Activated CD4-positive, alpha-beta T cell treated with anti-CD3 and anti-CD28 coated beads, Interleukin-10, Interleukin-2, amounts not matched to agents 100 ng/mL and 50 ng/mL, durations not matched to agents 16 hours and 8 hours (primary cell): ENCODE measurements at regions not wholly inside any gene's neighbourhood (a gene's known extent, or its start where the extent isn't known, plus 50 kb on each side); places are given as distances from the start of the nearest gene placed in this dataset.
"Not testable (repeated sequence)": the region's sequence is repeated elsewhere in the genome, so short reads cannot be mapped to it uniquely, and the experiment has no call there.

Experiments
- DNase-seq: peaks from one replicate; pipeline ENCODE4 v3.0.0-alpha.2; 2020

DNA sequence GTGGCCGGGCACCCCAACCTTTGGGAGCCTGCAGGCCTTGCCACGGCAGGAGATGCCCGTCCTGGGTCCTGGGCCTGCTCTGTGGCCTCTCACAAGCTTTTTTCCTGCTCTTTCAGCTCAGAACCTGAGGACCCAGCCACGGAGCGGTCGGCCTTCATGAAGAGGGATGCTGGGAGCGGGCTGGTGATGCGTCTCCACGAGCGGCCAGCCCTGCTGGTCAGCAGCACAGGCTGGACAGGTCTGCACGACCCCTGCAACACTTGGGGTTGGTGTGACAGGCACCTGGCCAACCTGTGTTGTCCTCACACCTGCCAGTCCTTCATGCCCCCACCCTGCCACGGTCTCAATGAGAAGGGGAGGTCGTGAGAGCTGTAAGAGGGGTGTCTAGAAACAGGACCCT is 170.0 kb downstream of the ADRA2C start:
- DNase-seq: no peak

DNA sequence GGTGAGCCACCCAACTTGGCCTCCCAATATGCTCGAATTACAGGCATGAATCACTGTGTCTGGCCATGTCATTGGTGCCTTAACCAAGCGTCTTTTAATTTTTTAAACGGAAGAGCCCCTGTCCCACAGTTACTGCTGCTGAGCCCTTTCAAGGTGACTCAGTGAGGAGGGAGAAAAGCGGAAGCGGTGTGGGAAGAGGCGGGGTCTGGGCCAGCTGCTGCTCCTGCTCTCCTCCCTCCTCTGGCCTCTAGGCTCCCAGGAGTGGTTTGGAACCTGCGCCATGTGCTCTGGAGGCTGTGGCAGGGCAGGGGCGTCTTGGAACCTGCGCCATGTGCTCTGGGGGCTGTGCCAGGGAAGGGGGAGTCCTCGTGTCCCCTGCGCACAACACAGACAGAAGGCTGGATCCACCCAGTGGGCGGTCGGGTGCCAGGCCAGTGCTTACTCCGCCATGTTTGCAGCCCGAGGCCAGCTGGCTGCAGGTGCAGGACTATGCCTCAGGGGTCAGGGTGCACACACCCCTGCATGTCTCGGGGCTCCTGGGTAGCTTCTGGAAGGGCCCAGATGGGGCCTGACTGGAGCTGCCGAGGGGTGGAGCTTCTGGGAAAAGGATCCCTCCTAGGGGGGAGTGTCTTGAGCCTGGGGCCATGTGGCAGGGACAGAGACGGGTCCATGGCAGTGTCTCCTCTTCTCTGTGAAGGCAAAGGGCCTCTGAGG is 171.8 kb downstream of the ADRA2C start:
- DNase-seq: peak; percentile 40

DNA sequence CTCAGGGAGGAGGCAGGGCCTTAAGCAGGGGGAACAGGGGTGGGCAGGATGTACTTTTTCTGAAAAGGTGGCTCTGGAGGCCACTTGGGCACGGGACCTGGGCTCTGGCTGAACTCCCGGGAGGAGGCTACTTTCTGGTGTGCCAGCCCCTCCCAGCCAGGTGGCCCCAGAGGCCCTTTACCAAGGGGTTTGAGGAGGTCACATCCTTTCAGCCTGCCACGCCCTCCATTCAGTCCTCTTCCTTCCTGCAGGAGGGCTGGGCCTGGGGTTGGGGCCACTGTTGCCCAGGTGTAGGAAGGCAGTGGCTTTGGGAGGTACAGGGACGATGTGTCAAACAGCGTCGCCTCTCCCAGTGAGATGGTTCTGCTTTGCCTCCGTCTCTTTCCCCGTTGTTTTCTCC is 172.5 kb downstream of the ADRA2C start:
- not testable (repeated sequence) for DNase-seq

DNA sequence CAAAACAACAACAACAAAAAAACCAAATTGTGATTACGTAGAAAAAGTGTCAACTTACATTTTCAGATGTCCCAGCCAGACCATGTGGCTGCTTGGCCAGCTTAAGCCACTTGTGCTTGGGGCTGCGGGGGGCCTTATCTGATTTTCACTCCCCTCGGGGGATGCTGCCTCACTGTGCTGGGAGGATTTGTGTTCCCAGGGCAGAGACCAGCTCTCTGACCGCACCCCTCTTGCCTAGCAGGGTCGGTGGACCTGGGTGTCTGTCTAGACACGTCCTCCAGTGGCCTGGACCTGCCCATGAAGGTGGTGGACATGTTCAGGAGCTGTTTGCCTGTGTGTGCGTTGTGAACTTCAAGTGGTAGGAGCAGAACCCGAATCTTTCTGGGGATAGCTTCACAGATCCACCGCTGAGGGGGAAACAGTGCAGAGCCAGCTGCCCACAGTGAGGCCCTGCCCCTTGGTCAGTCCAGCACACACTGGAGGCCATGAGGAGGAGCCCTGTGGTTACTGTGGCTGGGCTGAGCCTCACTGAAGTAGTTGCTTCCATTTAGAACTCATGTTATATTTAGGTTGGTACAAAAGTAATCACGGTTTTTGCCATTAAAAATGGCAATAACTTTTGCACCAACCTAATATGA is 173.9 kb downstream of the ADRA2C start:
- DNase-seq: not testable (repeated sequence)

DNA sequence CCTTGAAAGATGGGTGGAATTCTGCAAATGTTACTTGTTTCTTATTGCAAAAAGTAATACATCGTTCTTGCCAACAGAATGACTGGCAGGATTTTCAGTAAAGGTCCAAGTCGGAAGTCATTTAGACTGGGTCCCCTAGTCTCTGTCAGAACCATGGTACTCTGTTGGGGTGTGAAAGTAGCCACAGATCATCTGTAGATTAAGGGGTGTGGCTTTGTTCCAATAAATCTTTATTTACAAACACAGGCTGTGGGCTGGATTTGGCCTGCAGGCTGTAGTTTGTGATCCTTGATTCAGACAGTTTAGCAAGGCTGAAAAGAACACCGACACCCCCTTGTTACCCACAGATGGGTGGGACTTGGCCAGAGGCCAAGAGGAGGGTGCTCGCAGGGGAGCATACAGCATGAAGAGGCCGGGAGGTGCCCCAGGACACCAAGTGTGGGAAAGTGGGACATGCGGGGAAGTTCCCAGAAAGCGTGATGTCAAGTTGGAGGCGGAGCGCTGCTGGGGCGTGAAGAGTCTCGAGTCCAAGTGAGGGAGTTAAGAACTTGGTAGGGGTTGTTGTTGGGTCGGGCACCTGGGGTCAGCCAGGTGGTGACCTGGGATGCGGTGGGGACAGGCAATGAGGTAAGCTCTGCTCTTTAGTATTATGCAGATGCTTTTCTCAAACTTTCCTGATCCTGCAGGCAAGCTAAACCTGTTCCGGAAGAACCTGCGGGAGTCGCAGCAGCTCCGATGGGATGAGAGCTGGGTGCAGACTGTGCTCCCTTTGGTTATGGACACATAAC is 175.7 kb downstream of the ADRA2C start:
- not testable (repeated sequence) for DNase-seq

DNA sequence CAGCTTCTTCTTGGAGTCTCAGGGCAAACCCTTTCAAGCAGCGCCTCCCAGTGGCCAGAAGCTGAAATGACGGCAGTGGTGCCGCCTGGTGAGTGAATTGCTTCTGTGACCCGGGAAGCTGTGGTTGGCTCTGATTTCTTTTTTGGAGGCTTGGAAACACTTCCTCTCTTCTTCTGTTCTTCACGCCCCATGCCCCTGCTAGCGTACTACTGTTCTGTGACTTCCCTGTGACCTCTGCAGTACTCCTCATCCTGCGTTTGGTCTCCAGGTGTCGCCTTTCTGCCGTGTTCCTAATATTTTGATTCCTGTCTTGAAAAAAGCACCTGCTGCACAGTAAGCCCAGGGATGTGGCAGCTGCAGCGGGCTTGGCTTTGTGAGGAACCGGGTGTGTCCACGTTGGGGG is 176.4 kb downstream of the ADRA2C start:
- DNase-seq: peak; percentile 53

DNA sequence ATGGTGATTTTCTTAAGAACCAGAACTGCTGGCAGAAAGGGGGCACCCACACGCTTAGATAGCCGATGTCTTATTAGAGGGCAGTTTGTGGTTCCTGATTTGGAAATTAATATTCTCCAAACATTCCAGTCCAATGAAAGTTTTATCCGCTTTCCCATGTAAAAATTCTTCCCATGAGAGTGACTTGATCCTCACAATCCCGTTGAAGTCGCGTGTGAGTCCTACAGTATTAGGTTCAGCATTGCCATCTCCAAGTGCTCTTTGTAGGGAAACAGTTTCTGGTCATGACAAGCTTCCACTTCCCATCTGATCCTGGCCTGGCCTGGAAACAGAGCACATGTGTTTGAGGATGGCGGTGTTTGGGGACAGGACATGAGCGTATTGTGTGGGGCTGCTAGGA is 176.9 kb downstream of the ADRA2C start:
- not testable (repeated sequence) for DNase-seq

DNA sequence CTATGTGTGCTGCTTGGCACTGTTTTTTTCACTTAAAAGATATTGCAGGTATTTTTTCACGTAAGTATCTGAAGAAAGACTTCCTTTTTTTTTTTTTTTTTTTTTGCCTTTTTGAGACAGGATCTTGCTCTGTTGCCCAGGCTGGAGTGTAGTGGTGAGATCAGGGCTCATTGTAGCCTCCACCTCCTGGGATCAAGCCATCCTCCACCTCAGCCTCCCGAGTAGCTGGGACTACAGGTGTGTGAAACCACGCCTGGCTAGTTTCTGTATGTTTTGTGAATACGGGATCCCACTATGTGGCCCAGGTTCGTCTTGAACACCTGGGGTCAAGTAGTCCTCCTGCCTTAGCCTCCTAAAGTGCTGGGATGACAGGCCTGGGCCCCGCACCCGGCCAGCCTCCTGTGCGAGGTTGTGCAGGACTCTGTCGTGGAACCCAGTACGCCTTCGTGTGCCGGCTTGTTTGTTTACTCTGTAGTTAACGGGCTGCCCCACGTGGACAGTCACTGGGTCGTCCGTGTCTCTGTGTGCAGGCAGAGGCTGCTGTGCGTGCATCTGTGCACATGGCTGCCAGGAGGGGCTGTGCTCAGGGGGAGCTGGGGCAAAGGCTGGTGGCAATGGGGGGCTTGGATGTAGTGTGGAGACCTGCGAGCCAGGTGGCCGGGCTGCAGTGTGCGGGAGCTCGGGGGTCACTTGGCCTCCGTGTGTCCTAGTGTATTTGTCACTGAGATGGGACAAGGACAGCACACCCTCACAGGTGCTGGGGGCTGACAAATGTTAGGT is 179.5 kb downstream of the ADRA2C start:
- DNase-seq: no peak

DNA sequence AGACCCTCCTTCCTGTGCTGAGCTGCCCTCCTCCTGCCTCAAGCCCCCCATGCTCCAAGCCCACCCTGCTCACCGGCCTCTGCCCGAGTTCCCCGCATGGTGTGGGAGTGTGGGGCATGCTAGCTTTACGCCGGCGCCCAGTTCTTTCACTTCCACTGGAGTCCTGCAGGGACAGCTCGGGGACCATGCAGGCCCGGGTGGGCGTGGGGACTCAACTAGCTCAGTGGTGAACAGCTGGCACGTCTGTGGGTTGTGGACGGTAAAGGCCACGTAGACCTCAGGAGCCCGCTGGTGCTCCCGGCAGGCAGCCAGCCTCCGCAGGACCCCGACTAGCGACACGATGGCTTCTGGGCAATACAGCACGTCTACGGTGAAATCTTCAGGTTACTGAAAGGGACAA is 180.4 kb downstream of the ADRA2C start:
- not testable (repeated sequence) for DNase-seq

DNA sequence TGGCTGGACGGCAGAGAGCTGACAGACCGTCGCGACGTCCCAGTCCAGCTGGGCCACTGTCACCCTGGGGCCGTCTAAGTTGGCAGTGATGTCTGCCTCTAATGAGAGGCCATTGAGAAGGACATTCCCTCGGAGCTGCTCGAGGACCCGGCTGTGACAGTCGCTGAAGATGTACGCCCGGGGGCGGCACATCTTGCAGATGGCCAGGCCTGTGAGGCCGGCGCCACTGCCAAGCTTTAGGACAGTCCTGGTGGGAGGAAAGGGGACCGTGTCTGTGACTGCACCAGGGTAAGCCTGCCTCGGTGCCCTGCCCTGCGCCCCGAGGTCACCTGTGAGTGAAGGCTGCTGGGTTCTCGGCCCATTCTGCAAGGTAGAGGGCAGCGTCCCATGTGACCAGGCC is 181.6 kb downstream of the ADRA2C start:
- not testable (repeated sequence) for DNase-seq

DNA sequence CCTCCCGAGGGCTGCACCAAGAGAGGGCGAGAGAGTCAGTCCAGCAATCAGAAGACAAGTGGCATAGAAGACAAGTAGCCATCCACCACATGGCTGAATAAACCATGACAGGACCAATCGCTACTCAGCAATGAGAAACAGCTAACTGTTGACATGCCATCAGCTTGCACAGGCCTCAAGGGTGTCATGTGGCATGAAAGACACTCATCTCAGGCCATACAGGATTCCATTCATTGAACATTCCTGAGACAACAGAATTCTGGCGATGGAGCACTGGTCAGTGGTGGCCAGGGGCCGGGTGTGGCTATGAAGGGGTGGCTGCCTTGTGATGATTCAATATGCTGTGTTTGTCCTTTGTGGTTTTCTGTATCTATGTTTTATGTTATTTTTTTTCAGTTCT is 182.0 kb downstream of the ADRA2C start:
- DNase-seq: not testable (repeated sequence)

DNA sequence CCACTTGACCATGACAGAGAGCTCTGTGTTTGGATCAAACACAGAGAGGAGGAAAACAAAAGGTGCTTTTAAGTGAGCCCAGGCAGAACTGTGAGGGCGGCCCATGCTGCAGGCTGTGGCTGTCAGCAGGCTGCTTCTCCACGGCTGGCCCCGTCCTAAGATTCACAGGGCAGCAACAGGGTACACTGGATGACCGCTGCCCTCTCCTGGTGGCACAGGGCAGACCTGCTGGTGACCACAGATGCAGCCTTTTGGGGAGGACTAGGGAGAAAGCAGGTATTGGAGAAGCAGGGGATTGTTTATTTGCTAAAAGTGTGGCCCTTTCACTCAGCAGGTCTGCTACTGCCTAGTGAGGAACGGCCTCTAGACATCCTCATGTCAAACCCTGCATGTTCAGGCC is 183.7 kb downstream of the ADRA2C start:
- peak; percentile 31 for DNase-seq

DNA sequence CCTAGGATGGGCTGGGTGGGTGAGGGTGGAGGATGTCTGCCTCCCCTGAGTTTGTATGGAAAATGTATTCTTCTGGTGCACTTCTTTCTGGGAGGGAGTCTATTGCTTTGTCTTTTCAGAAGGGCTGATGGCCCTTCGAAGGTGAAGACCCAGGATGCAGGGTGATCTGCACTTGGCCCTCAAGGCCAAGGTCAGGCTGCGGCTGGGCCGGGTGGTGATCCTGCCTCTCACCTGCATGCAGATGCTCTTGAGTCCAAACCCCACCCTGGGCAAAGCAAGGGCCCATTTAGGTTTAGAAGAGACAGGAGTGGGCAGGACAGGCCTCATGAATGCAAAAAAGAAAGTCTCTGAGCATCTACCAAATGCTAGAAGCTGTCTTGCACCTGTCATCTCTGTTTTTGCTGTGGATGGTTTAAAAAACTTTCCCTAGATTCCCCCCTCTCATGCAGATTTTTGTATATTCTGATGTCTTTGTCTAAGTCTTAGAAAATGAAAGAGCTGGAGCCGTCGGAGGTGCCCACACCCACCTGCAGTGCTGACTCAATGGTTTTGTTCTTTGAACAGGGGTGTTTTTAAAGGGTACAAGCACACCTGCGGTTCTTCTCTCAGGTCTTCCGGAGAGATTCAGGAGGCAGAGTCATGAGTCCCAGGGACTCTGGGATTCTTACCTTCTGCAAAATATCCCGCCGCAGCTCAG is 186.4 kb downstream of the ADRA2C start:
- DNase-seq: not testable (repeated sequence)

DNA sequence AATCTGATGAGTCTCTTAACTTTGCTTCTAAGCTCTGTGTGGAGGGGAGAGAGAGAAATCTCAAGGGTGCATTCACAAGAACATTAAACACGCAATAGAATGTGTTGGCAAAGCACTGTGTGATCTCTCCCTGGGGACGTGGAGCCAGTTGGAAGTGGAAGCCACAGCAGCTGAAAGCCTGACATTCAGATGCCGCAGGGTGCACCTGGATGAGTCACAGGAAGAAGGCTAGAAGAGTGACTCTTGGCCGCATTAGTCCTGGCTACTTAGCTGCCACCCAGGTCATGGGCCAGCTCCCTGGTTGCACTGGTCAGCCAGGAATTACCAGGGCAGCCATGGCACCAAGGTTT is 186.9 kb downstream of the ADRA2C start:
- not testable (repeated sequence) for DNase-seq

DNA sequence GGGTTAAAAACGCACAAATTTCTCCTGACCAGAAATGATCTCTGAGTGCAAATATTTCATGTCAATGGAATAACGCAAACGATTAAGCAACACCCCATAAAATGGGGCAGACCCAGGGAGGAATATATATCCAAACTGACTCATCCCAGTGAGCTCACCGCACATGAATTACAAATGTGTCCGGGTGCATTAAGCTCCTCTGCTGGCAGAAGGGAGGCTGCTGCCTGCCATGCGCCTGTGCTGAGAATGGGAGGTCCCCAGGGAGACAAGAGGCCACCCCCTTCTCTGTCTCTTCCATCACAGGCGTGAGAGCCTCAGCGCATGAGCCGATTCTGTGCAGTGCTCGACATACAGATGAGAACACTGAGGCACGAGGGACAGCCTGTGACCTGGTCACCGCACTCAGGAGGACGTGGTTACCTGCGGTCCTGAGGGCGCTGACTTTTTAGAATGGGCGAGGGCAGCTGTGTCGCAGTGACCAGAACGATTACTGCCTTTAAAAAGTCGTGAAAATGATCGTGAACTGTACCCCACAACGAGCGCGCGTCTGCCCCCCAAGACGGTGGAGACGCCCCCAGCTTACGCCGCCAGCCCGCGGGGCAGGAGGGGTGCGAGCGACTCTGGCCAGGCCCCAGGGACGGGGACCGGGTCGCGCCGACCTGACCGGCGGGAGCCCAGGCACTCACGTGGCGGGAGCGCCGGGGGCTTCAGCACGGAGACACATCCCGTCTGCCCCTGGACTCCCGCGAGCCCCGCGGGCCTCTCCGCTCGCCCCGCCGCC is 188.5 kb downstream of the ADRA2C start:
- peak; percentile 76 for DNase-seq

DNA sequence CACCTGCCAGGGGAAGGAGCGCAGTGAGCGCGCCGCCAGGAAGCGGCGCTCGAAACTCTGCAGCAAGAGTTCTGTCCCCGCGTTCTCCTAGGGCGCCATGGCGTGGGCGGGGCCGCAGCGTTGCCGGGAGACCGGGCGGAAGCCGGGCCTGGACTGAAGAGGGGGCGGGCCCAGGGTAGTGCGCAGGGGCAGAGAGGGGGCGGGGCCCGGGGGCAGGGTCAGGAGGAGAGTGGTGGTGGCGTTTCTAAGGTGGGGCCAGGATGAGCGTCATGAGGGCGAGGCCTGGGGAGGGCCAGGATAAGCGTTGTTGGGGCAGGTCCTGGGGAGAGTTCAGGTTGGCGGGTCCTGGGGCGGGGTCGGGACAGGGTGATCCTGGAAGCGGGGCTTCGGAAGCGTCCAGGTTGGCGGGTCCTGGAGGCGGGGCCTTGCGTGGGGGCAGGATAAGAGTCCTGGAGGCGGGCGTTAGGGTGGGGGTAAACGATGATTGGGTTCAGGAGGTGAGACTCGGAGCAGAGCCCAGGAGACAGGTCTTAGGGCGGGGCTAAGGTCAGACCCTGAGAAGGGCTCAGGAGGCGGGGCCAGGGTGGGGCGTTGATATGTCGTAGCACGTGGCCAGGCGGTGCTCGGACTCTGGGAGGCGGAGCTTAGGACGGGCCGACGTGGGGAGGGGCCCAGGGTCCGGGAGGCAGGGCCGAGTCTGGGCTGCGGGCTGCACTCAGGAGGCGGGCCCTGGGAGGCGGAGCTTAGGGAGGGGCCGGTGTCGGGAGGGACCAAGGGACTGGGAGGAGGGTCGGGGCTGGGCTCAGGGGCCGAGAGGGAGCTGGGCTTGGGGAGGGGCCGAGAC is 189.4 kb downstream of the ADRA2C start:
- DNase-seq: peak; percentile 99

DNA sequence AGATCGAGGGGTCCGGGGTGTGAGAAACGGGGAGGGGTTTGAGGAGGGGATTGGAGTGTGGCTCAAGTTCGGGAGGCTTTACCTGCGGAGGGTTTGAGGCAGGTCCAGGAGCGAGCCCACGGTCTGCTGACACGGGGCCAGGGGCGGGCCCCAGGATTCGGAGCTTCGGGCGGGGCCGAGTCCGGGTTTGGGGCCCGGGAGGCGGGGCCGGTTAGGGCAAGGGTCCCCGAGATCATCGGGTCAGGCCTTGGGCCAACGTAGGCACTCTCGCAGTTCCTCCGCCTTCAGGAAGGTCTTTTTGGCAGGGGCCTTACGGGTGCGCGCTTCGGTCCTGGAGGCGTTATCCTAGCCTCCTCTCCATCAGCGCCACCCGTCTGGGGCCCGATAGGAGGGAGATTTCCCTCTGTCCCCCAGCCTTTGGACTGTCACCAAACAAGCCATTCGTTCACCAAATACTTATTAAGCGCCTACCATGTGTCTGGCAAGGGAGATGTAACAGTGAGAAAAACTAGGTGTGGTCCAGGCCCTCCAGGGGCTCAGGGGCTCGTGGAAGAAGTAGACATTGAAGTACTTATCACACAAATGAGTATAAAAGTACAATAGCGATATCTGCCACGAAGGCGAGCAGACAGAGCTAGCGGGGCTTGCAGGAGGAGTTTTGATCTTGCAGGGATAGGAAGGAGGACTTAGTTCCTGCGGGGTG is 190.1 kb downstream of the ADRA2C start:
- not testable (repeated sequence) for DNase-seq

DNA sequence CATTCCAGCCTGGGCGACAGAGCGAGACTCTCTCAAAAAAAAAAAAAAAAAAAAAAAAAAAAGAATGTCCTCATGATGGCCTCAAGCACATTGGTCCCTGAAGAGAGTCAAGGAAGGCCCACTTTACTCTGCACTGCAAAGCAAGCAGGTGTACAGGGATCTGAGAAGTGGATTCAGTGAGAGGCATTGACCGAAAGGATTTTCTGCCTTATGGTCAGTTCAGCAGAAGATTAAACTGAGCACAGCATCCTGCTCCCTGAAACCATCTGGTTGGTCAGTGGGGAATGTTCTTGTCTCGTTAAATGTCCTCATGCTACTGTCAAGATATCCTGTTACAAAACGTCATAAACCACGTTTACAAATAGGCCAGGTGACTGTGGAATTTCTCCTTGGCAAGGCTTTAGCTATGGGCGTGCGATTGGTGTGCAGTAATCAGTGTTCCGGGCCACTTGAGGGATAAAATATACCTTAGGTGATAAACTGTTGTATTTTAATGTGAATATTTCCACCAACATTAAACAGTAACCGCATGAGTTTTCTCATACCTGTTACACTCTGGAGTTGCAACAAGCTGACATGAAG is 195.0 kb downstream of the ADRA2C start:
- DNase-seq: not testable (repeated sequence)

DNA sequence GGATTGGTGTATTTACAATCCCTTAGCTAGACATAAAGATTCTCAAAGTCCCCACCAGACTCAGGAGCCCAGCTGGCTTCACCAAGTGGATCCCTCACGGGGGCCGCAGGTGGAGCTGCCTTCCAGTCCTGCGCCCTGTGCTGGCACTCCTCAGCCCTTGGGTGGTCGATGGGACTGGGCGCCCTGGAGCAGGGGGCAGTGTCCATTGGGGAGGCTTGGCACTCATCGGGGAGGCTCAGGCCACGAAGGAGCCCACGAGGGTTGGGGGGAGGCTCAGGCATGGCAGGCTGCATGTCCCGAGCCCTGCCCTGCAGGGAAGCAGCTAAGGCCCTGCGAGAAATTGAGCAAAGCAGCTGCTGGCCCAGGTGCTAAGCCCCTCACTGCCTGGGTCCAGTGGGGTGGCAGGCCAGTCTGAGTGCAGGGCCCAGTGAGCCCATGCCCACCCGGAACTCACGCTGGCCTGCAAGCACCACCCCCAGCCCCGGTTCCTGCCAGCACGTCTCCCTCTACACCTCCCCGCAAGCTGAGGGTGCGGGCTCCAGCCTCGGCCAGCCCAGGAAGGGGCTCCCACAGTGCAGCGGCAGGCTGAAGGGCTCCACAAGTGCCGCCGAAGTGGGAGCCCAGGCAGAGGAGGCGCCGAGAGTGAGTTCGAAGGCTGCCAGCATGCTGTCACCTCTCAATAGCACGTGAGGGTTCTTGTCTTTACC is 198.5 kb downstream of the ADRA2C start:
- DNase-seq: not testable (repeated sequence)
